Left ventricle myocardium inferior (tissue), 1 donor: ENCODE measurements at regions not wholly inside any gene's neighbourhood (a gene's known extent, or its start where the extent isn't known, plus 50 kb on each side); places are given as distances from the start of the nearest gene placed in this dataset.
"Not testable (repeated sequence)": the region's sequence is repeated elsewhere in the genome, so short reads cannot be mapped to it uniquely, and the experiment has no call there.

ENCODE experiments used
- DNase-seq: peaks from one replicate; pipeline ENCODE4 v3.0.0-alpha.2; 2020
- H3K27ac ChIP-seq: fragments of 200-600 bp; replicated peaks from 2 replicates; pipeline ENCODE4 v1.8.0; 2021
- H3K27me3 ChIP-seq: fragments of 200-600 bp; 2 replicates; pipeline ENCODE4 v1.8.0; 2021; ENCODE audit warnings: low read depth
- H3K36me3 ChIP-seq: fragments of 200-600 bp; 2 replicates; pipeline ENCODE4 v1.8.0; 2021
- H3K4me1 ChIP-seq: fragments of 200-600 bp; 2 replicates; pipeline ENCODE4 v1.8.0; 2021
- H3K4me3 ChIP-seq: fragments of 200-600 bp; 2 replicates; pipeline ENCODE4 v1.8.0; 2021; ENCODE audit warnings: mild to moderate bottlenecking, moderate library complexity
- H3K9me3 ChIP-seq: fragments of 200-600 bp; replicated peaks from 2 replicates; pipeline ENCODE4 v1.8.0; 2021
- CTCF ChIP-seq: fragments of 200-600 bp; IDR thresholded peaks from 2 replicates; pipeline ENCODE4 v1.8.0; 2021; ENCODE audit warnings: antibody characterized with exemption, mild to moderate bottlenecking, borderline replicate concordance
- intact Hi-C: fragments of 100-400 bp; cut with micrococcal nuclease; formaldehyde crosslinking; loops from one replicate; pipeline ENCODE4 v1.11.0; 2022
- donor health status: DM: no; HTN: yes; CAD: no; lungs with severe emphysema.

DNA sequence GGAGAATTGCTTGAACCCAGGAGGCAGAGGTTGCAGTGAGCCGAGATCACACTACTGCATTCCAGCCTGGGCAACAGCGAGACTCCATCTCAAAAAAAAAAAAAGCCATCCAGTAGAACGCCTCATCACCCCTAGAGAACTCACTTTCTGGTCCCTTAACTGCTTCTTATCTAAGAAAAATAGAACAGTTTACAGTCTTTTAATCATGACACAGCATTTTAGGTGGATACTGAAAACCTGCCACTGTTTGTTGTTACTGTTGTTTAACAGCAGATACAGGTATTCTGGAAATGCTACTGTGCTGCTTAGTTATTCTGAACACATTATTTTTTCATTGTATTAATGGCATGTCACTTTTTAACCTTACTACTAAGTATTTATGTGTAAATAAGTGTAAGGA is 624.3 kb upstream of the GHITM start:
- H3K4me3 ChIP-seq: no peak overlapping the region
- no peak for TF ChIP-seq CTCF
- no peak overlapping the region for H3K27ac ChIP-seq
- no peaks in the 10 kb centered on the region for H3K36me3 ChIP-seq
- intact Hi-C loops: no loop called here
- no peaks in the 10 kb centered on the region for H3K27me3 ChIP-seq
- no peak for DNase-seq
- H3K4me1 ChIP-seq: no peaks in the 10 kb centered on the region
- H3K9me3 ChIP-seq: peaks cover 17% of the 10 kb centered on the region

GRCh38 chr10:83516788-83517187 is 622.5 kb upstream of the GHITM start:
- H3K4me3 ChIP-seq: no peak overlapping the region
- no peak for DNase-seq
- no peak overlapping the region for H3K27ac ChIP-seq
- peaks cover 17% of the 10 kb centered on the region for H3K9me3 ChIP-seq
- H3K36me3 ChIP-seq: no peaks in the 10 kb centered on the region
- intact Hi-C loops: no loop called here
- no peak for TF ChIP-seq CTCF
- H3K27me3 ChIP-seq: no peaks in the 10 kb centered on the region
- H3K4me1 ChIP-seq: no peaks in the 10 kb centered on the region

DNA sequence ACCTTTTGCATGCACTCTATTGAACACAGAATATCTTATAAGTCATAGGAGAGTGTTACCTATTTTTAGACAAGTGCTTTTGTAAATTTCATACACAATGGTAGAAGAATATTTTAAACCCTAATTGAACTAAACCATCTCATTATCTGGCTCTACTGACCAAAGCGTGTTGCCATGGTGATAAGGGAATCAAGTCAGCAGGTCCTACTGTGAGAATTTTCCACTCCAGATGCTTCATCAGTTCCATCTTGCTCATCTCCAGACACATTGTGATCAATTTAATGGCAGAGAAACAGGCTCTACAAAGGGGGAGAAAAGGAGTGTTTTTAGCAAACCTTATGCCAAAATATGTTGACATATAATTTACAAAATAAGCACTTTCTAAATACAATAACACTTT is 621.9 kb upstream of the GHITM start:
- no peak for DNase-seq
- H3K36me3 ChIP-seq: no peaks in the 10 kb centered on the region
- H3K4me1 ChIP-seq: no peaks in the 10 kb centered on the region
- H3K27ac ChIP-seq: no peak overlapping the region
- no peak for TF ChIP-seq CTCF
- H3K9me3 ChIP-seq: peaks cover 17% of the 10 kb centered on the region
- intact Hi-C loops: no loop called here
- H3K4me3 ChIP-seq: no peak overlapping the region
- no peaks in the 10 kb centered on the region for H3K27me3 ChIP-seq

GRCh38 chr10:83518779-83519178 is 620.5 kb upstream of the GHITM start:
- H3K9me3 ChIP-seq: peaks cover 4% of the 10 kb centered on the region
- intact Hi-C loops: no loop called here

DNA sequence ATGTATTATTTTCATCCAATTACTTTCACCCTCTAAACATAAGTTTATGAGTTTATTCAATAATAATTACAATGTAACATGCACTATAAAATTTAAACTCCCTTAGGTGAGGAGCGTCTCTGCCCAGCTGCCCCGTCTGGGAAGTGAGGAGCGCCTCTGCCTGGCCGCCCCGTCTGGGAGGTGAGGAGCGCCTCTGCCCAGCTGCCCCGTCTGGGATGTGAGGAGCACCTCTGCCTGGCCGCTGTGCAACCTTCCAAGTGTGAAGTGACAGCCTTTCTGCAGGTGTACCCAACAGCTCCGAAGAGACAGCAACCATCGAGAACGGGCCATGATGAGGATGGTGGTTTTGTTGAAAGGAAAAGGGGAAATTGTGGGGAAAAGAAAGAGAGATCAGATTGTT is 618.9 kb upstream of the GHITM start:
- not testable (repeated sequence) for H3K9me3 ChIP-seq

More at GRCh38 chr10:83518779-83519178, 620.5 kb upstream of the GHITM start:
- no peak for TF ChIP-seq CTCF
- H3K4me1 ChIP-seq: no peaks in the 10 kb centered on the region
- H3K4me3 ChIP-seq: no peak overlapping the region
- no peak for DNase-seq
- no peaks in the 10 kb centered on the region for H3K36me3 ChIP-seq
- H3K27me3 ChIP-seq: no peaks in the 10 kb centered on the region
- no peak overlapping the region for H3K27ac ChIP-seq

GRCh38 chr10:83522456-83522855 is 616.9 kb upstream of the GHITM start:
- no peak for DNase-seq
- Histone ChIP-seq H3K27me3 (no peaks in the 10 kb centered on the region), H3K9me3 (peaks cover 25% of the 10 kb centered on the region), H3K36me3 (no peaks in the 10 kb centered on the region), H3K4me3 (no peak overlapping the region), H3K4me1 (no peaks in the 10 kb centered on the region), H3K27ac (peak overlapping the region; percentile 45)
- TF ChIP-seq CTCF: no peak
- intact Hi-C loops: no loop called here

More for the DNA sequence above, 618.9 kb upstream of the GHITM start:
- H3K27ac ChIP-seq, intact Hi-C loops, DNase-seq, H3K4me1 ChIP-seq, H3K27me3 ChIP-seq, H3K36me3 ChIP-seq, H3K4me3 ChIP-seq: not testable (repeated sequence)
